ENCODE measurements at regions not wholly inside any gene's neighbourhood (a gene's known extent, or its start where the extent isn't known, plus 50 kb on each side); places are given as distances from the start of the nearest gene placed in this dataset.

DNA sequence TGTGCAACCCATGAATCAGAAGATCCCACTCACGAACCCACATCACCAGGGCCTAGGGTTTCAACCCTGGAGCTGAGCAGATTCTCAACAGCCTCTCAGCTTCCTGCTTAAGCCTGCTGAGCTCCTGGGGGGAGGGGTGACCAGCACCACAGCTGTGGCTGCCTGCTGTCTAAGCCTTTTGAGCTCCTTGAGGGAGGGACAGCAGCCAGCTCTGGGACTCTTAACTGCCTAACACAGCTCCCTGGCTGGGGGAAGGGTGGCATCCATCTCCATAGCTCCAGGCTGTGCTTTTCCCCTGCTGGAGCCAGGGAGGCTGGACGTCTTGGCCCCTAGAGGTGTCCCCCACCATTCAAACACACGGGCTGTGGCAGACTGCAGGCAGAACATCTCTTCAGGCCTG lies 250.3 kb downstream of the DMAC1 start:
- ATAC-seq, result peak; percentile 82
- intact Hi-C loops (cut with DNase I), result no loop called here

DNA sequence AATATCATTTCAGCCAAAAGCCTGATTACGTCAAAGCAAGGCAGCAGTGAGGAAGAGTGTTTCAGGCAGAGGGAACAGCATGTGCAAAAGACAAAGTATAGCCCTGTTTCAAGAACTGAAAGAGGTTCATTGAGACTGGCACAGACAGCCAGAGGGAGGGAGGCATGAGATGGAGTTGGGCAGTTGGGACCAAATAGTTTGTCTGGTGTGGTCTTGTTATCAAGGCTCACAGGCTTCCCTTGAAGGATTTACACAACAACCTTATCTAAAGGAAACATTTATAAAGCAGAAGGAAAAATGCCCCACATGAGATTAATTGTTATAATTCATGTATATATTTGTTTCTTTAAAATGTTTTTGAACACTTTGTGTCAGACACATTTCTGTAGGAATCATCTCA lies 253.3 kb downstream of the DMAC1 start:
- DNase-seq (no peak), ATAC-seq (no peak)
- intact Hi-C loops (cut with DNase I), result no loop called here
- no peaks in the 10 kb centered on the region for H3K9me3 ChIP-seq
- no peaks in the 10 kb centered on the region for H3K36me3 ChIP-seq
- no peaks in the 10 kb centered on the region for H3K4me1 ChIP-seq
- H3K4me3 ChIP-seq, result no peak overlapping the region
- no peaks in the 10 kb centered on the region for H3K27me3 ChIP-seq
- TF ChIP-seq, protein P1, sequence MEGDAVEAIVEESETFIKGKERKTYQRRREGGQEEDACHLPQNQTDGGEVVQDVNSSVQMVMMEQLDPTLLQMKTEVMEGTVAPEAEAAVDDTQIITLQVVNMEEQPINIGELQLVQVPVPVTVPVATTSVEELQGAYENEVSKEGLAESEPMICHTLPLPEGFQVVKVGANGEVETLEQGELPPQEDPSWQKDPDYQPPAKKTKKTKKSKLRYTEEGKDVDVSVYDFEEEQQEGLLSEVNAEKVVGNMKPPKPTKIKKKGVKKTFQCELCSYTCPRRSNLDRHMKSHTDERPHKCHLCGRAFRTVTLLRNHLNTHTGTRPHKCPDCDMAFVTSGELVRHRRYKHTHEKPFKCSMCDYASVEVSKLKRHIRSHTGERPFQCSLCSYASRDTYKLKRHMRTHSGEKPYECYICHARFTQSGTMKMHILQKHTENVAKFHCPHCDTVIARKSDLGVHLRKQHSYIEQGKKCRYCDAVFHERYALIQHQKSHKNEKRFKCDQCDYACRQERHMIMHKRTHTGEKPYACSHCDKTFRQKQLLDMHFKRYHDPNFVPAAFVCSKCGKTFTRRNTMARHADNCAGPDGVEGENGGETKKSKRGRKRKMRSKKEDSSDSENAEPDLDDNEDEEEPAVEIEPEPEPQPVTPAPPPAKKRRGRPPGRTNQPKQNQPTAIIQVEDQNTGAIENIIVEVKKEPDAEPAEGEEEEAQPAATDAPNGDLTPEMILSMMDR (IDR thresholded peaks at IDR 0.05), result no peak
- no peak overlapping the region for H3K27ac ChIP-seq

More for the DNA sequence above, 250.3 kb downstream of the DMAC1 start:
- Histone ChIP-seq H3K4me3 (no peak overlapping the region), H3K4me1 (no peaks in the 10 kb centered on the region), H3K9me3 (no peaks in the 10 kb centered on the region), H3K27ac (no peak overlapping the region), H3K27me3 (no peaks in the 10 kb centered on the region), H3K36me3 (no peaks in the 10 kb centered on the region)
- peak; percentile 20 to 72 (median 60) for DNase-seq
- TF ChIP-seq, protein P1 (IDR thresholded peaks at IDR 0.05), result no peak

DNA sequence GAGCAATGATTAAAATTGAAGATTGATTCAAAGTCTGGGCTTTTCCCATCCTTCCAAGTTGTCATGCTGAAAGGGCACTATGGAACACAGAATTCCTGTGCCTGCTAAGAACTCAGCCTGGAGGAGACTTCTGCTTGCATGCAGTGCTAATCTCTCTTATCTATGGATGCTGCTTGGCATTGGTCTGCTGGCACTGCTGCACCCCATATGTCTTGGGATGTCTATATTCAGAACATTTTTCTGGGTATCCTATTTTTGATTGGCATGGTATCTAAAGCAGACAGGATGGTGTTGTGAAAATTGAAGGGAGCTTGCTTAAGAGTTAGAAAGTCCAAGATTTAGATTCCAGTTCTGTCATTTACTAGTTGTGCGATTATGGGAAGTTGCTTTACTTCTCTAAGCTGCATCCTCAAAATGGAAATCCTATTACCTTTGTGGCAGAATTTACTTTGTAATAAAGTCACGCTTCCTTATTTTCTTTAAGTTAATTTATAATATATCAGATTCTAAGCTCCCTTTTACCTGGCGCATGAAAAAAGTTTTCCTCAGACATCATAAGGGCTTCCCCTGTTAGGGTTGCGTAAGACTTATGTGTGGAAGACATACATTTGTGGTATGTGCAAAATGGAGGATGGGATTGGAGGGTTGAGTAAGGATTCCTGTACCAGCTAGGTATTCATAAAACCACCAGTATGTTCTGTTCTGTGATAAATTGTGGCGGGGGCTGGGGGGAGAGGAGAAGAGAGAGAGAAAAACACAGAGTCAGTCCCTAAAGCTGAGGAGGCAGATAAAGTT lies 254.0 kb downstream of the DMAC1 start:
- DNase-seq, result no peak

GRCh38 chr9:7542693-7543092 lies 256.9 kb downstream of the DMAC1 start:
- intact Hi-C loops (cut with DNase I), result no loop called here
- Histone ChIP-seq H3K27me3 (no peaks in the 10 kb centered on the region), H3K36me3 (no peaks in the 10 kb centered on the region), H3K4me3 (no peak overlapping the region), H3K4me1 (no peaks in the 10 kb centered on the region), H3K9me3 (no peaks in the 10 kb centered on the region), H3K27ac (no peak overlapping the region)
- TF ChIP-seq, protein P1 (IDR thresholded peaks at IDR 0.05), result no peak
- DNase-seq, result no peak
- ATAC-seq, result no peak

More for the DNA sequence above, 254.0 kb downstream of the DMAC1 start:
- no peak for ATAC-seq
- Histone ChIP-seq H3K36me3 (no peaks in the 10 kb centered on the region), H3K27me3 (no peaks in the 10 kb centered on the region), H3K27ac (no peak overlapping the region), H3K9me3 (no peaks in the 10 kb centered on the region), H3K4me3 (no peak overlapping the region), H3K4me1 (no peaks in the 10 kb centered on the region)
- TF ChIP-seq, protein P1 (IDR thresholded peaks at IDR 0.05), result no peak
- intact Hi-C loops (cut with DNase I), result no loop called here

DNA sequence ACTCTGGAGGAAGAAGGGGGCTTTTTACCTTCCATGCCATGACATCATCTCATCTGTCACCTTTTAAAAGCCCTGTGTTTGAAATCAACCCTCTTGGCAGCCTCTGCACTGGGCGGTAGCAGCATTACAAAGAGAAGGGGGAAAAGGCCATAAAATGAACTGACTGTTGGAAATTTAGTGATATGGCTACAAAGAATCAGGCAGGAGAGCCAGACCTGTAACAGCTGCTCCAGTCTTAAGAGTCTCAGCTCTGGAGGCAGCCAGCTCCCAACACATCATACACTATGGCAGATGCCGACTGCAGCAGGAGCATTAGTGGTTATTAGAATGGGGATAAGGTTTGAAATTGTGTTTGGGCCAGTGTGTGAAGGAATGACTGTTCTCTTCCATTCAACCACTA lies 257.5 kb downstream of the DMAC1 start:
- no peaks in the 10 kb centered on the region for H3K9me3 ChIP-seq
- TF ChIP-seq, protein P1 (IDR thresholded peaks at IDR 0.05), result no peak
- H3K4me3 ChIP-seq, result no peak overlapping the region
- no peaks in the 10 kb centered on the region for H3K27me3 ChIP-seq
- H3K27ac ChIP-seq, result no peak overlapping the region
- no peaks in the 10 kb centered on the region for H3K4me1 ChIP-seq
- DNase-seq, result peak in 1 of 4 donors; percentile 52
- ATAC-seq, result no peak
- no peaks in the 10 kb centered on the region for H3K36me3 ChIP-seq
- intact Hi-C loops (cut with DNase I), result no loop called here

Measured in left lung (tissue), 4 donors.